Inferior parietal cortex (tissue), 1 donor: ENCODE measurements at regions not wholly inside any gene's neighbourhood (a gene's known extent, or its start where the extent isn't known, plus 50 kb on each side); places are given as distances from the start of the nearest gene placed in this dataset.

Experiments
- DNase-seq: peaks from one replicate; pipeline ENCODE4 v3.0.0-alpha.2; 2016; ENCODE audit errors: extremely low spot score

GRCh38 chr21:27146268-27146667, 179.4 kb upstream of the ADAMTS5 start:
- DNase-seq: no peak

- no peak for DNase-seq
These were observed 178.4 kb upstream of the ADAMTS5 start for GRCh38 chr21:27145134-27145798.

- no peak for DNase-seq
These were observed 176.6 kb upstream of the ADAMTS5 start for GRCh38 chr21:27143476-27143875.

GRCh38 chr21:27139526-27139925, 172.6 kb upstream of the ADAMTS5 start:
- DNase-seq: no peak

GRCh38 chr21:27134516-27134915, 167.6 kb upstream of the ADAMTS5 start:
- no peak for DNase-seq

- DNase-seq: no peak
These were observed 165.4 kb upstream of the ADAMTS5 start for GRCh38 chr21:27132266-27132665.

GRCh38 chr21:27130154-27130553, 163.3 kb upstream of the ADAMTS5 start:
- DNase-seq: no peak

- DNase-seq: no peak
These were observed 162.8 kb upstream of the ADAMTS5 start for GRCh38 chr21:27129694-27130093.

GRCh38 chr21:27129215-27129614, 162.3 kb upstream of the ADAMTS5 start:
- no peak for DNase-seq

GRCh38 chr21:27126140-27126539, 159.3 kb upstream of the ADAMTS5 start:
- no peak for DNase-seq

GRCh38 chr21:27122686-27123085, 155.8 kb upstream of the ADAMTS5 start:
- DNase-seq: no peak

GRCh38 chr21:27114111-27114510, 147.2 kb upstream of the ADAMTS5 start:
- no peak for DNase-seq

GRCh38 chr21:27112186-27112585, 145.3 kb upstream of the ADAMTS5 start:
- no peak for DNase-seq

- DNase-seq: no peak
These were observed 144.1 kb upstream of the ADAMTS5 start for GRCh38 chr21:27110956-27111355.

GRCh38 chr21:27108701-27109100, 141.8 kb upstream of the ADAMTS5 start:
- no peak for DNase-seq

- no peak for DNase-seq
These were observed 141.3 kb upstream of the ADAMTS5 start for GRCh38 chr21:27108228-27108627.

GRCh38 chr21:27104846-27105431, 138.1 kb upstream of the ADAMTS5 start:
- DNase-seq: no peak

GRCh38 chr21:27103768-27104167, 136.9 kb upstream of the ADAMTS5 start:
- DNase-seq: no peak

GRCh38 chr21:27101523-27101922, 134.6 kb upstream of the ADAMTS5 start:
- no peak for DNase-seq

- DNase-seq: no peak
These were observed 127.5 kb upstream of the ADAMTS5 start for GRCh38 chr21:27094184-27094948.

GRCh38 chr21:27086630-27087029, 119.7 kb upstream of the ADAMTS5 start:
- DNase-seq: no peak

- DNase-seq: no peak
These were observed 119.3 kb upstream of the ADAMTS5 start for GRCh38 chr21:27086186-27086585.

- DNase-seq: no peak
These were observed 118.5 kb upstream of the ADAMTS5 start for GRCh38 chr21:27085387-27085786.
